ENCODE measurements at regions not wholly inside any gene's neighbourhood (a gene's known extent, or its start where the extent isn't known, plus 50 kb on each side); places are given as distances from the start of the nearest gene placed in this dataset.

- TF ChIP-seq EP300 (IDR thresholded peaks at IDR 0.05; ENCODE audit: borderline replicate concordance) (no peak), REST (IDR thresholded peaks at IDR 0.05; ENCODE audit: low read depth) (no peak), RAD21 (IDR thresholded peaks at IDR 0.05; ENCODE audit: low read depth) (no peak), CEBPB (IDR thresholded peaks at IDR 0.05) (no peak), TAF1 (IDR thresholded peaks at IDR 0.05; ENCODE audit: low read depth) (no peak), NFIC (IDR thresholded peaks at IDR 0.05) (no peak), EGR1 (IDR thresholded peaks at IDR 0.05) (no peak), YY1 (IDR thresholded peaks at IDR 0.05; ENCODE audit: low read depth) (no peak), ZBTB7A (IDR thresholded peaks at IDR 0.05; ENCODE audit: low read depth) (no peak), TCF12 (IDR thresholded peaks at IDR 0.05; ENCODE audit: low read depth) (no peak), MAX (IDR thresholded peaks at IDR 0.05) (no peak), USF1 (IDR thresholded peaks at IDR 0.05) (no peak), FOXM1 (IDR thresholded peaks at IDR 0.05; ENCODE audit: borderline replicate concordance, low read depth) (no peak), TEAD4 (IDR thresholded peaks at IDR 0.05) (no peak), CREB1 (IDR thresholded peaks at IDR 0.05; ENCODE audit: low read depth) (no peak)
Observed at GRCh38 chr6:147811913-147812629, 303.6 kb downstream of the SAMD5 start.

GRCh38 chr6:147817042-147817689, 308.7 kb downstream of the SAMD5 start:
- no peak for TF ChIP-seq CEBPB (IDR thresholded peaks at IDR 0.05)
- no peak for TF ChIP-seq TEAD4 (IDR thresholded peaks at IDR 0.05)

GRCh38 chr6:147820520-147820919, 312.0 kb downstream of the SAMD5 start:
- no peak for TF ChIP-seq RAD21 (IDR thresholded peaks at IDR 0.05; ENCODE audit: low read depth)
- TF ChIP-seq USF1 (IDR thresholded peaks at IDR 0.05), result no peak
- no peak for TF ChIP-seq CEBPB (IDR thresholded peaks at IDR 0.05)
- TF ChIP-seq EP300 (IDR thresholded peaks at IDR 0.05; ENCODE audit: borderline replicate concordance), result no peak
- no peak for TF ChIP-seq MAX (IDR thresholded peaks at IDR 0.05)
- no peak for TF ChIP-seq TAF1 (IDR thresholded peaks at IDR 0.05; ENCODE audit: low read depth)
- TF ChIP-seq REST (IDR thresholded peaks at IDR 0.05; ENCODE audit: low read depth), result no peak
- TF ChIP-seq YY1 (IDR thresholded peaks at IDR 0.05; ENCODE audit: low read depth), result no peak
- no peak for TF ChIP-seq EGR1 (IDR thresholded peaks at IDR 0.05)
- no peak for TF ChIP-seq TEAD4 (IDR thresholded peaks at IDR 0.05)
- TF ChIP-seq CREB1 (IDR thresholded peaks at IDR 0.05; ENCODE audit: low read depth), result no peak
- no peak for TF ChIP-seq ZBTB7A (IDR thresholded peaks at IDR 0.05; ENCODE audit: low read depth)
- TF ChIP-seq TCF12 (IDR thresholded peaks at IDR 0.05; ENCODE audit: low read depth), result no peak

- TF ChIP-seq CEBPB (IDR thresholded peaks at IDR 0.05) (no peak), TAF1 (IDR thresholded peaks at IDR 0.05; ENCODE audit: low read depth) (no peak), EP300 (IDR thresholded peaks at IDR 0.05; ENCODE audit: borderline replicate concordance) (no peak), RAD21 (IDR thresholded peaks at IDR 0.05; ENCODE audit: low read depth) (no peak), MAX (IDR thresholded peaks at IDR 0.05) (no peak), YY1 (IDR thresholded peaks at IDR 0.05; ENCODE audit: low read depth) (no peak), TCF12 (IDR thresholded peaks at IDR 0.05; ENCODE audit: low read depth) (no peak), REST (IDR thresholded peaks at IDR 0.05; ENCODE audit: low read depth) (no peak), NFIC (IDR thresholded peaks at IDR 0.05) (no peak), USF1 (IDR thresholded peaks at IDR 0.05) (no peak), TEAD4 (IDR thresholded peaks at IDR 0.05) (no peak), EGR1 (IDR thresholded peaks at IDR 0.05) (no peak), ZBTB7A (IDR thresholded peaks at IDR 0.05; ENCODE audit: low read depth) (no peak)
Observed at GRCh38 chr6:147821295-147821897, 312.9 kb downstream of the SAMD5 start.

Data from Ishikawa (cell line).